Stomach (tissue), 8 donors: ENCODE measurements at regions not wholly inside any gene's neighbourhood (a gene's known extent, or its start where the extent isn't known, plus 50 kb on each side); places are given as distances from the start of the nearest gene placed in this dataset.
A peak's percentile ranks its signal among the peaks of the same experiment; 100 is the strongest.
"Not testable (repeated sequence)": the region's sequence is repeated elsewhere in the genome, so short reads cannot be mapped to it uniquely, and the experiment has no call there.

Experiments used
- DNase-seq, 2 donors: peaks; one replicate each; pipeline versions ENCODE4 v3.0.0 to v3.0.0-alpha.2; 2013 to 2019
- H3K27ac ChIP-seq, 5 donors: fragments of 200-600 bp in 4 of 5; sonication (generic) in 4 of 5; one replicate each; pipeline ENCODE4 v1.5.1; 2013 to 2019; ENCODE audit warnings: mild to moderate bottlenecking in 1 of 5, moderate library complexity in 1 of 5
- H3K27me3 ChIP-seq, 3 donors: fragments of 200-600 bp; sonication (generic); one replicate each; pipeline ENCODE4 v1.5.1; 2017 to 2019; ENCODE audit warnings: mixed run types in 1 of 3
- H3K36me3 ChIP-seq, 4 donors: fragments of 200-600 bp; sonication (generic); 1 replicate in 3 of 4; 2 replicates in 1 of 4; pipeline ENCODE4 v1.5.1; 2016 to 2019
- H3K4me1 ChIP-seq, 4 donors: fragments of 200-600 bp; sonication (generic); one replicate each; pipeline ENCODE4 v1.5.1; 2016 to 2019
- H3K4me3 ChIP-seq, 4 donors: fragments of 200-600 bp; sonication (generic) in 3 of 4; one replicate each; pipeline ENCODE4 v1.5.1; 2016 to 2019; ENCODE audit warnings: mild to moderate bottlenecking in 1 of 4
- H3K9me3 ChIP-seq, 4 donors: fragments of 200-600 bp; sonication (generic); one replicate each; pipeline ENCODE4 v1.5.1; 2016 to 2019
- EP300 ChIP-seq: sonication (generic); formaldehyde crosslinking; IDR thresholded peaks from one replicate; pipeline ENCODE4 v1.6.1; 2017; ENCODE audit warnings: antibody characterized with exemption
- POLR2A ChIP-seq, 4 donors: fragments of 450-650 bp; IDR thresholded peaks; one replicate each; pipeline ENCODE4 v1.6.1; 2016; ENCODE audit warnings: antibody characterized with exemption in 4 of 4, control low read depth in 2 of 4, mild to moderate bottlenecking in 1 of 4, moderate library complexity in 1 of 4
- POLR2AphosphoS5 ChIP-seq, 3 donors: sonication (generic); formaldehyde crosslinking; IDR thresholded peaks; one replicate each; pipeline ENCODE4 v1.6.1; 2016; ENCODE audit warnings: antibody characterized with exemption in 3 of 3
- whole genome bisulfite sequencing, 5 donors: extraction: QIAGEN DNeasy Blood & Tissue Kit in 3 of 5; methylation state at CpG; one replicate each; pipeline versions ENCODE4 v1.1.5 to v1.1.7; 2013 to 2018; 5-methylcytosine and 5-hydroxymethylcytosine counted together
- intact Hi-C: fragments of 100-400 bp; cut with DNase I; formaldehyde crosslinking; loops from one replicate; pipeline ENCODE4 v1.15.1; 2023; ENCODE audit warnings: low total_unique reads
- TF ChIP-seq, protein P1 (sequence below), 7 experiments: fragments of 450-650 bp in 4 of 7; fragments of 200-600 bp in 3 of 7; sonication (generic) in 3 of 7; IDR thresholded peaks; one replicate each; pipeline ENCODE4 v1.5.1; 2016 to 2019; ENCODE audit warnings: antibody characterized with exemption in 7 of 7, control low read depth in 2 of 7, mild to moderate bottlenecking in 1 of 7
- donor health status: healthy with polysubstance abuse.
- donor health status: Bipolar disorder and iron deficiency.
- donor health status: healthy.

DNA sequence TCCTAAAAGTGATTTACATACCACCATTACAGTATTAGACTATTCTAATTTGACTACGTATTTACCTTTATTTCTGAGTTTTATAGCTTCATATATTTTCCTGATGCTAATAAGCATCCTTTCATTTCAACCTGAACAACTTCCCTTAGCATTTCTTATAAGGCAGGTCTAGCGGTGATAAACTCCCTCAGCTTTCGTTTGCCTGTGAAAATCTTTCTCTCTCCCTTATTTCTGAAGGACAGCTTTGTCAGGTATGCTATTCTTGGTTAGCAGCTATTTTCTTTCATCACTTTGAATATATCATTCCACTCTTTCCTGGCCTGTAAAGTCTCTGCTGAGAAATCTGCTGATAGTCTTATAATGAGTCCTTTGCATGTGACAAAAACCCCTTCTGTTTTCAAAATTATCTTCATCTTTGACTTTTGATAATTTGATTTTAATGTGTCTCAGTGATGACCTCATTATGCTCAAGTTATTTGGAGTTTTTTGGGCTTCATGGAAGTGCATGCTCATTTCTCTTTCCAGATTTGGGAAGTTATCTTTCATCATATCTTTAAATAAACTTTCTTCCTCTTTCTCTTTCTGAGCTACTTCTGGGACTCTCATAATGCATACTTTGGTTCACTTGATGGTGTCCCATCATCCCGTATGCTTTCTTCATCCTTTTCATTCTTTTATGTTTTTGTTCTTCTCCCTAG, 285.4 kb upstream of the PMFBP1 start:
- Histone ChIP-seq H3K4me3 (no peak overlapping the region), H3K4me1 (no peaks in the 10 kb centered on the region), H3K36me3 (no peaks in the 10 kb centered on the region), H3K27ac (no peak overlapping the region), H3K27me3 (no peaks in the 10 kb centered on the region), H3K9me3 (peaks cover 0 to 35% (median 7%) of the 10 kb centered on the region in 4 donors)
- intact Hi-C loops: no loop called here
- TF ChIP-seq EP300 (no peak), POLR2AphosphoS5 (IDR thresholded peaks at IDR 0.05) (no peak), POLR2A (IDR thresholded peaks at IDR 0.05) (no peak)
- TF ChIP-seq, protein P1, sequence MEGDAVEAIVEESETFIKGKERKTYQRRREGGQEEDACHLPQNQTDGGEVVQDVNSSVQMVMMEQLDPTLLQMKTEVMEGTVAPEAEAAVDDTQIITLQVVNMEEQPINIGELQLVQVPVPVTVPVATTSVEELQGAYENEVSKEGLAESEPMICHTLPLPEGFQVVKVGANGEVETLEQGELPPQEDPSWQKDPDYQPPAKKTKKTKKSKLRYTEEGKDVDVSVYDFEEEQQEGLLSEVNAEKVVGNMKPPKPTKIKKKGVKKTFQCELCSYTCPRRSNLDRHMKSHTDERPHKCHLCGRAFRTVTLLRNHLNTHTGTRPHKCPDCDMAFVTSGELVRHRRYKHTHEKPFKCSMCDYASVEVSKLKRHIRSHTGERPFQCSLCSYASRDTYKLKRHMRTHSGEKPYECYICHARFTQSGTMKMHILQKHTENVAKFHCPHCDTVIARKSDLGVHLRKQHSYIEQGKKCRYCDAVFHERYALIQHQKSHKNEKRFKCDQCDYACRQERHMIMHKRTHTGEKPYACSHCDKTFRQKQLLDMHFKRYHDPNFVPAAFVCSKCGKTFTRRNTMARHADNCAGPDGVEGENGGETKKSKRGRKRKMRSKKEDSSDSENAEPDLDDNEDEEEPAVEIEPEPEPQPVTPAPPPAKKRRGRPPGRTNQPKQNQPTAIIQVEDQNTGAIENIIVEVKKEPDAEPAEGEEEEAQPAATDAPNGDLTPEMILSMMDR (IDR thresholded peaks at IDR 0.05): no peak
- 93 to 96% (median 95%) methylated on average over 4 of the region's 4 CpGs for WGBS, 5 donors
- no peak for DNase-seq

DNA sequence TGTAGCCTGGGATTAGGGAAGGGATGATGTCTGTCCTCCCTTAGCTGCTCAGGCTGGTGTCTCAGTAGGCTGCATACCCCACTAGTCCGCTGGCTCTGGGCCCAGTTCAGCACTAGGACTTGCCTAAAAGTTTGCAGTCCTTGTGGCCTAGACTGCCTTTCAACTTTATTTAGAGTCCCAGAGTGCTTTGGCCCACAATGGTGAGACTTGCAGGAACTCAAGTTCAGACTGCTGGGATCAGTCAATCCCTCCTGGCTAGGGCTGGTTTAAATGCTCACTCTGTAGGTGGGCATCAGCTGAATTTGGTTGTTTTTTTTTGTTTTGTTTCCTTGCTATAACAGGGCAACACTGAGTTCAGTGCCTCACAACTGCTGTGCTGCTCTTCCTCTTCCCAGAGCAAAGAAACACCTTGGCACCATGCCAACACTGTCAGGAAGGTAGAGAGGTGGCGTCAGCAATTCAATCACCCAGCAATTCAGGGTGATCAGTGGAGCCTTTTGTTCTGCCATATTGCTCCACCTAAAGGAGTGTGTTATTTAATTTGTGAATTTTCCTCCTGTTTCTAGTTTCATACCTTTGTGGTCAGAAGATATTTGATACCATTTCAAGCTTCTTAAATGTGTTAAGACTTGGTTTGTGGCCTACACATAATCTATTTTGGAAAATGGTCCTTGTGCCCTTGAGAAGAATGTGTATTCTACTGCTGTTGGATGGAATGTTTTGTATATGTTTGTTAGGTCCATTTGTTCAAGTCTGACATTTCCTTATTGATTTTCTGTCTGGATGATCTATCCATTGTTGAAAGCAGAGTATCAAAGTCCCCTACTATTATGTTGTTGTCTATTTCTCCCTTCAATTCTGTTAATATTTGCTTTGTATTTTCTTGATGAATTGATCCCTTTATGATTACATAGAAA, 284.0 kb upstream of the PMFBP1 start:
- 50 to 79% (median 65%) methylated on average over 1 to 2 of the region's 2 CpGs for WGBS, 5 donors
- intact Hi-C loops: no loop called here

DNA sequence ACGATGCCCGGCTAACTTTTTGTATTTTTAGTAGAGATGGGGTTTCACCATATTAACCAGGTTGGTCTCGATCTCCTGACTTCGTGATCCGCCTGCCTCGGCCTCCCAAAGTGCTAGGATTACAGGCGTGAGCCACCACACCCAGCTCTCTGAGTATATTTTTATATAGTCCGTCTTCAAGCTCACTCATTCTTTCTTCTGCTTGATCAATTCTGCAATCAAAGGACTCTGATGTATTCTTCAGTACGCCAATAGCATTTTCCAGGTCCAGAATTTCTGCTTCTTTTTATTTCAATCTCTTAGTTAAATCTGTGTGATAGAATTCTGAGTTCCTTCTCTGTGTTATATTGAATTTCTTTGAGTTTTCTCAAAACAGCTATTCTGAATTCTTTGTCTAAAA, 281.9 kb upstream of the PMFBP1 start:
- H3K27me3 ChIP-seq, intact Hi-C loops, H3K27ac ChIP-seq, DNase-seq, H3K36me3 ChIP-seq, H3K4me3 ChIP-seq, H3K4me1 ChIP-seq: not testable (repeated sequence)
- WGBS, 5 donors: 91 to 99% (median 96%) methylated on average over 9 of the region's 9 CpGs
- H3K9me3 ChIP-seq: peaks cover 0 to 45% (median 7%) of the 10 kb centered on the region in 4 donors

More for the DNA sequence above, 284.0 kb upstream of the PMFBP1 start:
- peak; percentile 28 to 47 for DNase-seq
- no peaks in the 10 kb centered on the region for H3K36me3 ChIP-seq
- peaks cover 0 to 43% (median 7%) of the 10 kb centered on the region in 4 donors for H3K9me3 ChIP-seq
- H3K27me3 ChIP-seq: no peaks in the 10 kb centered on the region
- TF ChIP-seq POLR2AphosphoS5 (IDR thresholded peaks at IDR 0.05) (no peak), EP300 (no peak), POLR2A (IDR thresholded peaks at IDR 0.05) (no peak)
- TF ChIP-seq, protein P1 (IDR thresholded peaks at IDR 0.05): no peak
- no peaks in the 10 kb centered on the region for H3K4me1 ChIP-seq
- H3K27ac ChIP-seq: no peak overlapping the region
- H3K4me3 ChIP-seq: no peak overlapping the region

DNA sequence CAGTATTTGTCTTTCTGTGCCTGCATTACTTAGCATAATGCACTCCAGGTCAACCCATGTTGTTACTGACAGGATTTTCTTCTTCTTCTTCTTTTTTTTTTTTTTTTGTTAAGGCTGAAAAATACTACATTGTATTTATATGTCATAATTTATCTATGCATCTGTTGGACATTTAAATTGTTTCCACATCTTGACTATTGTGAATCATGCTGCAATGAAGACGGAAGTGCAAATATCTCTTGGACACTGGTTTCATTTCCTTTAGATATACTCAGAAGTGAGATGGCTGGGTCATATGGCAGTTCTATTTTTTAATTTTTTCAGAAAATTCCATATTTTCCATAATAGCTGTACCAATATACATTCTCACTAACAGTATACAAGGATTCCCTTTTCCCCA, 272.7 kb upstream of the PMFBP1 start:
- TF ChIP-seq, protein P1 (IDR thresholded peaks at IDR 0.05): no peak
- TF ChIP-seq POLR2A (IDR thresholded peaks at IDR 0.05) (no peak), POLR2AphosphoS5 (IDR thresholded peaks at IDR 0.05) (no peak), EP300 (no peak)
- intact Hi-C loops: no loop called here

More for the DNA sequence above, 272.7 kb upstream of the PMFBP1 start:
- WGBS, 5 donors: 81 to 98% (median 91%) methylated on average over 1 of the region's 1 CpG
- no peak overlapping the region for H3K4me3 ChIP-seq
- no peak for DNase-seq
- H3K9me3 ChIP-seq: peaks cover 0 to 18% (median 4%) of the 10 kb centered on the region in 4 donors
- H3K36me3 ChIP-seq: no peaks in the 10 kb centered on the region
- no peaks in the 10 kb centered on the region for H3K4me1 ChIP-seq
- H3K27me3 ChIP-seq: no peaks in the 10 kb centered on the region
- no peak overlapping the region for H3K27ac ChIP-seq
